Rectal smooth muscle tissue (tissue), 1 donor: ENCODE measurements at regions not wholly inside any gene's neighbourhood (a gene's known extent, or its start where the extent isn't known, plus 50 kb on each side); places are given as distances from the start of the nearest gene placed in this dataset.

ENCODE experiments used
- H3K27ac ChIP-seq: one replicate; pipeline ENCODE4 v1.7.0; 2013; ENCODE audit warnings: low read depth, low read length, inconsistent platforms
- H3K27me3 ChIP-seq: one replicate; pipeline ENCODE4 v1.7.0; 2013; ENCODE audit warnings: low read length; ENCODE audit not compliant: control insufficient read depth, insufficient read depth
- H3K36me3 ChIP-seq: one replicate; pipeline ENCODE4 v1.7.0; 2013; ENCODE audit warnings: low read length; ENCODE audit not compliant: control insufficient read depth, insufficient read depth
- H3K4me1 ChIP-seq: one replicate; pipeline ENCODE4 v1.7.0; 2013; ENCODE audit warnings: low read length; ENCODE audit not compliant: control insufficient read depth, insufficient read depth
- H3K4me3 ChIP-seq: one replicate; pipeline ENCODE4 v1.7.0; 2013; ENCODE audit warnings: low read length
- H3K9ac ChIP-seq: one replicate; pipeline ENCODE4 v1.7.0; 2013; ENCODE audit warnings: low read length

DNA sequence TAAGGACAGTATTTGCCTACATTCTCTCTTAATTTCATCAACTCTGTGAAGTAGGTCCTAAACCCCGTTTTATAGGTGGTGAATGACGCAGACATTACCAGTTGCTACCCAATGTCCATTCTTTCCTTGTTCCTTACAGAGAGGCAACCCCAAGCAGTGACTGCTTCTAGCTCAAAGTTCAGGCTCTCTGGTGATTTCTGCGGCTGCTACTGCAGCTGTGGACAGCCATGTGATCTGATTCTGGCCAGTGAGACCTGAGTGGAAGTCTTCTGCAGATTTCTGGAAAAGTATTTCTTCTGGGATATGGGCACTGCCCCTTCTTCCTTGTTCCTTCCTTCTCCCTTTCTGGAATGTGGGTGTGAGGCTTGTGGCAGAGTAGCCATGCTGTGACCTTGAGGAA is 82.9 kb downstream of the ARF6 start:
- peak overlapping the region; percentile 45 for H3K27ac ChIP-seq
- no peak overlapping the region for H3K4me3 ChIP-seq
- peaks cover 18% of the 10 kb centered on the region for H3K4me1 ChIP-seq
- no peaks in the 10 kb centered on the region for H3K36me3 ChIP-seq
- no peak overlapping the region for H3K9ac ChIP-seq
- no peaks in the 10 kb centered on the region for H3K27me3 ChIP-seq

DNA sequence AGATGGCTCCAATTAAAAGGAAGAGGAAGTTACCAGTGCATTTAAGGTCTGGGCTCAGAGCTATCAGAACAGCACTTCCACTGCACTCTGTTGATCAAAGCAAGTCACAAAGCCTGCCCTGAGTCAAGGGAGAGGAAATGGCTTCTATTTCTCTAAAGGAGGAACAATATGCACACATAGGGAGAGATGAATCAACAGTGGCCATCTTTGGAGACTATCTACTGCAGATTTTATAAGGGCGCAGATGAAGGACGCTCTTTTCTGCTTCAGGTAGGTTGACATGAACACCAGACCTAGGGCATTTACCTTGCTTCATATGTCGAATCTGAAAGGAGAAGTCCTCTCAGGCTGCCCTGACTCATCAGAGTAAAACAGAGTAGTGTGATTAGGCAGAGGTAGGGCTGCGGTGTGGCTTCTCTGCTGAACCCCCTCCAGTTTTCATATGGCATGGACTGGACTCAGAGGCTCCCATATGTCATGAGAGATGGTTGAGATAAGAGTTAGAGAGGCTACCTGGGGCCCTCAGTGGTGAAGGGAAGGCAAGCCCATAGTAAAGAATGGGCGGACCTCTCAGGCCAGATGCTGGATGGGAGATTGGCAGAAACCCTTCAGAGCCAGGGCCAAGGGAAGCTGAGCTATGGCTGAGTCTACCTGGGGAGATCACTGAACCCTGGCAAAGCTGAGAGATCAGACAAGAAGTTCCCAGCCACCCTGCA is 84.4 kb downstream of the ARF6 start:
- no peaks in the 10 kb centered on the region for H3K36me3 ChIP-seq
- no peaks in the 10 kb centered on the region for H3K27me3 ChIP-seq
- H3K9ac ChIP-seq, result no peak overlapping the region
- H3K27ac ChIP-seq, result no peak overlapping the region
- H3K4me3 ChIP-seq, result no peak overlapping the region
- peaks cover 15% of the 10 kb centered on the region for H3K4me1 ChIP-seq

DNA sequence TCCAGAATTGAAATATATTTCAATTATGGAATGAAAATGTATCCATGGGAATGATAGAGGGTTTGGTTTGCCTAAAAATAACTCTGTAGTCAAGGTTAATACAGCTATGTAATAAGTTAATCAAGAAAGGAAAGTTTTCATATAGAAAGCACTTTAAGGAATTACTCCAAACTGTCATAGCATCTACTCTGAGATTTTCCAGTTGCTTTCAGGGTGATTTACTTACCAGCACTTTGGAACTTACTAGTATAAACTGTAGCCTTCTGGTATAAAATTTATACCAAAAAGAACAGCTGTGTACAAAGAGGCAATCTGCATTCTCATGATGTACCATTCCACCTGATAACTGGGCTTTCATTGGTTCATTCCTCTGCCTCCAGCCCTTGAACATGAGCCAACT is 87.1 kb downstream of the ARF6 start:
- no peak overlapping the region for H3K9ac ChIP-seq
- no peaks in the 10 kb centered on the region for H3K27me3 ChIP-seq
- no peaks in the 10 kb centered on the region for H3K36me3 ChIP-seq
- peaks cover 5% of the 10 kb centered on the region for H3K4me1 ChIP-seq
- H3K4me3 ChIP-seq, result no peak overlapping the region
- H3K27ac ChIP-seq, result no peak overlapping the region

DNA sequence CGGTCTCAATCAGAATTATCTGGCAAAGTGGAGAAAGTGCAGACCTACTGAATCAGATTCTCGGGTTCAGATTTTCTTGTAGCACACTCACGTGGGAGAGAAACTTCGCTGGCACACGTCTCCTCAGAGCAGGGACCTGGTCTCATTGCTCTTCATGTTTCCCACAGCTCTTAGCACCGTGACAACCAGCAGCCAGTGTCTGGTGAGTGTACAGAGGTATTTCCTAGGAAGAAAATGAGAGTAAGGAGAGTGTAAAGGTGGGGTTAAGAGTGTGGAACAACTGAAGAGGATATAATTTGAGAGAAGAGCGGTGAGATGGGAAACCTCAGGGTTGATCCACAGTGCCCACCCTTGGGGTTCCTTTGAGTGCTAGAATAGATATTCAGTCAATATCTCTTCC is 89.2 kb downstream of the ARF6 start:
- Histone ChIP-seq H3K27ac (no peak overlapping the region), H3K4me1 (peaks cover 5% of the 10 kb centered on the region), H3K27me3 (no peaks in the 10 kb centered on the region), H3K4me3 (no peak overlapping the region), H3K9ac (no peak overlapping the region), H3K36me3 (no peaks in the 10 kb centered on the region)

DNA sequence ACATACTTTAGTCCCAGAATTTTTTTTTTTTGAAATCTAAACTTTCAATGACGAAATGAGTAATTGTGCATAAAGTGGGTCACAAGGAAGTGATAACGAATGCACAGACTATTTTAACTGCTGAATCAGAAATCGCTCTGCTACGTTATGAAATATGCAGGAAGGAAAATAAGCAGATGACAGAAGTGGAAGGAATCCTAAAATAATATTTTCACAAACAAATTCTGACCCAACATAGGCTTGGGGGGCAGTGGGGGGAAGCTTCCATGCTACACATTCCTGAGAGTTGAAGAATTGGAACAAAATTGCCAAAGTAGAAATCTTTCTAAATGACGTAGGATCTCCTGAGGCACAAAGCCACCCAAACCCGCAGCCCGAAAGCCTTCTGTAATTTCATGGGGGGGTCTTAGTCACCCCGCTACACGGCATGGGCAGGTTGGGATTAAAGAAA is 89.6 kb downstream of the ARF6 start:
- Histone ChIP-seq H3K4me1 (peaks cover 5% of the 10 kb centered on the region), H3K27ac (no peak overlapping the region), H3K36me3 (no peaks in the 10 kb centered on the region), H3K9ac (no peak overlapping the region), H3K4me3 (no peak overlapping the region), H3K27me3 (no peaks in the 10 kb centered on the region)

DNA sequence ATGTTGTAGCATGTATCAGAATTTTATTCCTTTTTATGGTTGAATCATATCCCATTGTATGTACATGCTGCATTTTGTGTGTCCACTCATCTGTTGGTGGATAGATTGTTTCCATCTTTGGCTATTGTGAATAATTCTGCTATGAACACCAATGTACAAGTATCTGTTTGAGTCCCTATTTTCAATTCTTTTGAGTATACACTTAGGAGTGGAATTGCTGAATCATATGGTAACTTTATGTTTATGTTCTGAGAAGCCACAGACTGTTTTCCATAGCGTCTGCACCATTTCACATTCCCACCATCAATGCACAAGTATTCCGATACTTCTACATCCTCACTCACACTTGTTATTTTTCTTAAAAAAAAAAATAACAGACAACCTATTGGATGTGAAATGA is 91.5 kb downstream of the ARF6 start:
- Histone ChIP-seq H3K27me3 (no peaks in the 10 kb centered on the region), H3K4me3 (no peak overlapping the region)

DNA sequence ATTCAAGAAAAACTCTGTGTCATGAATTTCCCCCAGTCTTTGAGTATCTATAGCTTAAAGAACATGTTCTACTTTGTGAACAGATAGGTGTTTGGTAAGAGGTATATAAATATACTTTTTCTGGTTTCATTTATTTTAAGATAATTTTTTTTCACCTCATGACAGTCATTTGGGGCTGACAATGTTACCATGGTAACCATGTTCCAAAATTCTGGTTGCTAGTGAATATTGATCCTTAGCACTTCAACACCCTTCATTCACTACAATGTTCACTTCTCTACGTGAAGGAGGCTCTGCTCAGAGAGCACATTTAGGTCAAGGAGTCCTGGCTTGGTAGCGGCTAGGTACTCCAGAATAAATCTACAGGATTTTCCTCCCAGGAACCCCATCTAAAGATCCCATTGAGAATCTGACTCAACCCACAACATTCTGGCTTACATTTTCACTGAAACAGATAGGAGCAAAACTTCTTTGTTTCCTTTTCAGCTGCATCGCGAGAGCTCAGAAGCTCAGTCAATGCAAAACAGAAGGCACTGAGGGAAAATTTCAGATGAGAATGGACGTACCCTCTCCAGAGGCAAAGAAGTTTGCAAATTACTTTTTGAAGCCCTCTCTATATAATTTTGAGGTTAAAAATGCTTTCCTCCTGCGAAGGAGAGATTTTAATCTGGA is 93.6 kb downstream of the ARF6 start:
- H3K9ac ChIP-seq, result no peak overlapping the region
- H3K27me3 ChIP-seq, result no peaks in the 10 kb centered on the region
- H3K27ac ChIP-seq, result no peak overlapping the region
- H3K36me3 ChIP-seq, result no peaks in the 10 kb centered on the region
- H3K4me3 ChIP-seq, result no peak overlapping the region
- no peaks in the 10 kb centered on the region for H3K4me1 ChIP-seq

More for the DNA sequence above, 91.5 kb downstream of the ARF6 start:
- Histone ChIP-seq H3K9ac (no peak overlapping the region), H3K36me3 (no peaks in the 10 kb centered on the region), H3K4me1 (peaks cover 5% of the 10 kb centered on the region), H3K27ac (no peak overlapping the region)

DNA sequence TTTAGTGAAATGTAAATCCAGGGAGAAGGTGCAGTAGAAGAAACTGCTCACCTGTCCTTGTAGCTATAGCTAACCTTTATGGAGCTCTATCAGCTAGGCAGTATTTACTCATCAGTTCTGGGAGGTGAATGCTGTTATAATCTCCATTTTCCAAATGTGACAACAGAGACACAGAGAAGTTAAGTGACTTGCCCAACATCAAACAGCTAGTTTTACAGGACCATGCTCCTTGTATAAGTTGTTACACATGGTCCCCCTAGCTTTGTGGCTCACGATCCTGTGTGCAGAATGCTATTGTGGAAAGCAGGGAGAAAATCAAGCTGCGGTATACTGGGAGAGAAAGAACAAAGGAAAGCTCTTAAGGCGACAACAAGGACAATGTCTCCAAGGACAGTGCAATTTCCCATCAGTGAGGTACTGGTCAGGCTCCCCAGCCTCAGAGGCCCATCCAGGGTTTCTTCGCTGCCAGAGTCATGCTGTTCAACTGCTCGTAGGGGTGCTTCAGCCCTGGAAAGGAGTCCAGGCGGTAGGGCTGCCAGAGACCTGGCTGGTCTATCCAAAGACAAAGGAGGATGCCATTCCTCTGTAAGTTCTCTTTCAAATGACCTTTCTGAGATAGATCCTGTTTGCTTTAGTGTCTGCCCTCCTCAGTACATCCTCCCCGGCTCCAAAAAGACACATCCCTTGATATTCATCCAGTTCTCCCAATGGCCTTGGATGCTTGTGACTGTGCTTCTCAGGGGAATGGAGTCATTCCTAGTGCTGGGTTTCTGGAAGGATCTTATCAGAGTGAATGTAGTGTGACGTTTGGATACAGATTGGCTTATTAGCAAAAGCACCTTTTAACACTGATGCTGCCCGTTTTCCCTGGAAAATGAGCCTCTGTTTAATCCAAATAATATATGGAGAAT is 95.5 kb downstream of the ARF6 start:
- Histone ChIP-seq H3K4me1 (no peaks in the 10 kb centered on the region), H3K36me3 (no peaks in the 10 kb centered on the region), H3K27me3 (no peaks in the 10 kb centered on the region), H3K27ac (no peak overlapping the region), H3K4me3 (no peak overlapping the region), H3K9ac (no peak overlapping the region)

DNA sequence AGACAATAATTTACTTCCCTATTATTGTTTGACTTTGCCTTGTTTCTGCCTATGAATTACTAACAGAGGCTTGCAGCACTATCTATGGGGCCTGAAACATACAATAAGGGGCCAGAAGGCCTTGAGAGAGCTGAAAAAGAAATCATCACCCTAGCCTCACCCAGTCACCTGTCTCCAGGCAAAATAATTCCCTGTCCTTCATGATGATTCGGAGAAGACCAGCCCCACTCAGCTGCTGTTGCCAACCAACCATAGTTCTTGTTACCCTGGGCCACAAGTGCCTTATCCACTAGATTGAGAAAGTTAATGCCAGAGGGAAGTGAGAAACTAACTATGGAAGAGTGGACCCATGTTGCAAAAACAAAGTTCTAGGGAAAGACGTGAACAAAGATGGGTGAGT is 97.1 kb downstream of the ARF6 start:
- Histone ChIP-seq H3K9ac (no peak overlapping the region), H3K27ac (no peak overlapping the region), H3K27me3 (no peaks in the 10 kb centered on the region), H3K4me1 (no peaks in the 10 kb centered on the region), H3K4me3 (no peak overlapping the region), H3K36me3 (no peaks in the 10 kb centered on the region)

DNA sequence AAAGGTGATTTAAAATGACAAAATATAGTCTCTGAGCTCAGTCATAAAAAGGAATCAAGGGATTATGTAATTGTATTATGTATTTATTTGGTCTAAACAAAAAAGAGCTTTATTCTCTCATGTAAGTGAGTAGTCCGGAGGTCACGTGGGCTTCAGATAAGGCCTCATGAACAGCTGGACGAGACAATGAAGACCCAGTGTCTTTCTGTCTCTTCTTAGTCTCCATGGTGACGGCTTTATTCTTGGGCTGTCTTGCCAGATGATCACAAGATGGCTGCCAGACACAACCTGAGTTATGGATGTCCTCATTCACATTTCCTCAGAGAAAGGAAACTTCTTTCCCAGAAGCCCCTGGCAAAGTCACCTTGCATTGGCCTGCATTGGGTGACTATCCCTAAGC is 98.6 kb downstream of the ARF6 start:
- Histone ChIP-seq H3K27ac (no peak overlapping the region), H3K9ac (no peak overlapping the region), H3K27me3 (no peaks in the 10 kb centered on the region), H3K4me1 (no peaks in the 10 kb centered on the region), H3K4me3 (no peak overlapping the region), H3K36me3 (no peaks in the 10 kb centered on the region)

DNA sequence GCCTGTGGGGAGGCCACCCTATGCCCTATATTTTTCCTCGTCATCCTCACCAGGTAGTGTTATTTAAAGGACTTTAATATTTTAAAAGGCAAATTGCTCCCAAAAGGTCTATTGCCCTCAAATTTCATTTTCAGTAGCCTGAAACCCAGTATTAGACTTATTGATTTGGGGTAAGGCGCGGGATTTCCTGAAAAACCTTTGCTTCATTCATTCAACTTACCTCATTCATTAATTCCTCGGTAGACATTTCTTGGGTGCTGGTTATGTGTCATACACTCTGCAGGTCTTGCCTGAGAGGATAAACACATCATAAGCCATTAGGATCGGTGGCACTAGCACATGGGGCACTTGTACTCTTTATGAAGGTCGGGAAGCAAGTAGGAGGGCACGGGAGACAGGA is 99.2 kb downstream of the ARF6 start:
- no peaks in the 10 kb centered on the region for H3K4me1 ChIP-seq
- H3K9ac ChIP-seq, result no peak overlapping the region
- no peaks in the 10 kb centered on the region for H3K36me3 ChIP-seq
- H3K27me3 ChIP-seq, result no peaks in the 10 kb centered on the region
- no peak overlapping the region for H3K4me3 ChIP-seq
- H3K27ac ChIP-seq, result no peak overlapping the region

DNA sequence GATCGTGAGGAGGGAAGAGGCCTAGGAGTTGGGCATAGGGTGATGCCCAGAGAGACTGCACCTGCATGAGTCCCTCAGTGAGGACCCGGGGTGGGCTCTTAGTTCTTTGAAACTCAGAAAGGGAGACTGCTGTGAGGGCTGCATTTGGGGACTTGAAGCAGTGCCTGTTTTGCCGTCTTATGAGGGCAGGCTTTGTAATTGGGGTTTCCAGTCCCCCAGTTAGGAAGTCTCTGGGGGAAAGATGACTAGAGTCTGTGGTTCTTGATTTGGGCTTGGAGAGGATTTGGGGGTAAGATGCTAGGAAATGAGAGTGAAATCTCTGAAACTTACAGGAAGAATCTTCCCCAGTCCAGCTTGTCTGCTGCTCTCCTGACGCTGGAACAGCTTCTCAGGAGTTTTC is 99.6 kb downstream of the ARF6 start:
- Histone ChIP-seq H3K27ac (no peak overlapping the region), H3K36me3 (no peaks in the 10 kb centered on the region)

More for the DNA sequence above, 99.6 kb downstream of the ARF6 start:
- Histone ChIP-seq H3K4me3 (no peak overlapping the region), H3K4me1 (no peaks in the 10 kb centered on the region), H3K27me3 (no peaks in the 10 kb centered on the region), H3K9ac (no peak overlapping the region)
